Lung (tissue), 11 donors: ENCODE measurements at regions not wholly inside any gene's neighbourhood (a gene's known extent, or its start where the extent isn't known, plus 50 kb on each side); places are given as distances from the start of the nearest gene placed in this dataset.

Source experiments
- ATAC-seq: fragments of 200-7000 bp; cut with Tn5 transposase; one replicate; pipeline ENCODE4 v1.9.1; 2020; ENCODE audit warnings: moderate number of reproducible peaks; ENCODE audit not compliant: insufficient read depth, low FRiP score
- DNase-seq, 3 donors: peaks; one replicate each; pipeline ENCODE4 v3.0.0-alpha.2; 2013 to 2017
- H3K27ac ChIP-seq, 2 donors: one replicate each; pipeline ENCODE4 v1.5.1; 2013; ENCODE audit warnings: mild to moderate bottlenecking in 2 of 2, moderate library complexity in 2 of 2, control low read depth in 1 of 2, inconsistent platforms in 1 of 2, low read depth in 1 of 2, low read length in 1 of 2
- H3K27me3 ChIP-seq, 3 donors: one replicate each; pipeline ENCODE4 v1.5.1; 2013; ENCODE audit warnings: low read length in 2 of 3; ENCODE audit not compliant: control insufficient read depth in 3 of 3, insufficient read depth in 3 of 3
- H3K36me3 ChIP-seq, 4 donors: one replicate each; pipeline ENCODE4 v1.5.1; 2013; ENCODE audit warnings: low read length in 4 of 4, mild to moderate bottlenecking in 1 of 4, moderate library complexity in 1 of 4; ENCODE audit not compliant: control insufficient read depth in 4 of 4, insufficient read depth in 4 of 4
- H3K4me1 ChIP-seq, 5 donors: one replicate each; pipeline ENCODE4 v1.5.1; 2013; ENCODE audit warnings: low read length in 5 of 5, mild to moderate bottlenecking in 2 of 5, moderate library complexity in 1 of 5; ENCODE audit not compliant: control insufficient read depth in 5 of 5, insufficient read depth in 5 of 5
- H3K4me3 ChIP-seq: one replicate; pipeline ENCODE4 v1.5.1; 2013; ENCODE audit warnings: mild to moderate bottlenecking, control low read depth, moderate library complexity
- H3K9ac ChIP-seq, 2 donors: one replicate each; pipeline ENCODE4 v1.5.1; 2013; ENCODE audit warnings: low read length in 2 of 2, control low read depth in 1 of 2; ENCODE audit not compliant: insufficient read depth in 1 of 2
- H3K9me3 ChIP-seq, 4 donors: one replicate each; pipeline ENCODE4 v1.5.1; 2013; ENCODE audit warnings: low read length in 3 of 4, mild to moderate bottlenecking in 1 of 4, moderate library complexity in 1 of 4; ENCODE audit not compliant: control insufficient read depth in 4 of 4, insufficient read depth in 3 of 4
- CTCF ChIP-seq: IDR thresholded peaks from 2 replicates; pipeline ENCODE4 v1.5.1; 2012; ENCODE audit warnings: mild to moderate bottlenecking; ENCODE audit errors: control extremely low read depth, extremely low read depth
- WGBS, 2 donors: extraction: QIAGEN DNeasy Blood & Tissue Kit; methylation state at CpG; one replicate each; pipeline ENCODE4 v1.1.7; 2013; 5-methylcytosine and 5-hydroxymethylcytosine counted together
- donor health status: control.
- donor health status: control.
- donor health status: Bipolar disorder and iron deficiency.
- donor health status: healthy.
- donor health status: DM: yes; HTN: yes; CAD: no.

- H3K4me3 ChIP-seq: no peak overlapping the region
- H3K27me3 ChIP-seq: no peaks in the 10 kb centered on the region
- no peaks in the 10 kb centered on the region for H3K9me3 ChIP-seq
- no peak overlapping the region for H3K9ac ChIP-seq
- no peak for ATAC-seq
- peaks cover 0 to 65% (median 33%) of the 10 kb centered on the region in 5 donors for H3K4me1 ChIP-seq
- H3K36me3 ChIP-seq: no peaks in the 10 kb centered on the region
- H3K27ac ChIP-seq: no peak overlapping the region
- WGBS, 2 donors: 85 to 89% methylated on average over 5 of the region's 5 CpGs
- peak; percentile 22 to 84 (median 81) for DNase-seq
- no peak for TF ChIP-seq CTCF
These were observed 100.0 kb upstream of the NREP start for GRCh38 chr5:111856876-111857466.

- no peak for ATAC-seq
These were observed 98.4 kb upstream of the NREP start for GRCh38 chr5:111855356-111855755.

GRCh38 chr5:111854186-111854585 is 97.2 kb upstream of the NREP start:
- no peak for TF ChIP-seq CTCF
- DNase-seq (peak in 2 of 3 donors; percentile 21 to 54), ATAC-seq (no peak)
- H3K27ac ChIP-seq: no peak overlapping the region
- H3K36me3 ChIP-seq: no peaks in the 10 kb centered on the region
- H3K9ac ChIP-seq: no peak overlapping the region
- H3K9me3 ChIP-seq: peaks cover 0 to 3% (median 0%) of the 10 kb centered on the region in 4 donors
- H3K27me3 ChIP-seq: no peaks in the 10 kb centered on the region
- H3K4me3 ChIP-seq: no peak overlapping the region
- H3K4me1 ChIP-seq: peaks cover 0 to 65% (median 31%) of the 10 kb centered on the region in 5 donors
- WGBS, 2 donors: 58 to 68% methylated on average over 2 of the region's 2 CpGs

More at GRCh38 chr5:111855356-111855755, 98.4 kb upstream of the NREP start:
- Histone ChIP-seq H3K9ac (no peak overlapping the region), H3K4me1 (peaks cover 0 to 68% (median 39%) of the 10 kb centered on the region in 5 donors), H3K4me3 (no peak overlapping the region), H3K27ac (no peak overlapping the region), H3K9me3 (no peaks in the 10 kb centered on the region), H3K36me3 (no peaks in the 10 kb centered on the region), H3K27me3 (no peaks in the 10 kb centered on the region)
- no peak for TF ChIP-seq CTCF
- 85% methylated on average over 1 of the region's 1 CpG for WGBS, 2 donors
- DNase-seq: peak; percentile 80 to 95 (median 95)

- no peak overlapping the region for H3K27ac ChIP-seq
- peaks cover 0 to 65% (median 27%) of the 10 kb centered on the region in 5 donors for H3K4me1 ChIP-seq
- 32 to 53% methylated on average over 3 of the region's 3 CpGs for WGBS, 2 donors
- no peak overlapping the region for H3K9ac ChIP-seq
- DNase-seq (peak; percentile 85 to 98 (median 97)), ATAC-seq (no peak)
- H3K27me3 ChIP-seq: no peaks in the 10 kb centered on the region
- H3K36me3 ChIP-seq: no peaks in the 10 kb centered on the region
- H3K4me3 ChIP-seq: no peak overlapping the region
- TF ChIP-seq CTCF: no peak
- H3K9me3 ChIP-seq: peaks cover 0 to 3% (median 0%) of the 10 kb centered on the region in 4 donors
These were observed 96.8 kb upstream of the NREP start for GRCh38 chr5:111853748-111854147.
